CD4-positive, alpha-beta T cell (primary cell): ENCODE measurements at regions not wholly inside any gene's neighbourhood (a gene's known extent, or its start where the extent isn't known, plus 50 kb on each side); places are given as distances from the start of the nearest gene placed in this dataset.

Experiments used
- ATAC-seq: fragments of 200-7000 bp; cut with Tn5 transposase; one replicate; pipeline ENCODE4 v1.10.0; 2022; ENCODE audit warnings: mild to moderate bottlenecking; ENCODE audit not compliant: poor library complexity
- CTCF ChIA-PET: fragments of 350-600 bp; sonication (Branson Sonifier 250); formaldehyde crosslinking; loops from one replicate; lab custom pipeline; 2021; ENCODE audit warnings: antibody characterized with exemption, inconsistent platforms; lab: Charles Lee
- POLR2A ChIA-PET: fragments of 350-600 bp; sonication (Branson Sonifier 250); formaldehyde crosslinking; loops from one replicate; lab custom pipeline; 2021; ENCODE audit warnings: antibody characterized with exemption, inconsistent platforms; lab: Charles Lee
- DNase-seq, 14 experiments: peaks; one replicate each; pipeline ENCODE4 v3.0.0-alpha.2; 2013 to 2020; ENCODE audit warnings: mixed read lengths in 2 of 14
- H3K27ac ChIP-seq, 2 donors: one replicate each; pipeline versions ENCODE4 v1.5.1 to v1.7.0; 2013; ENCODE audit warnings: low read length in 2 of 2, low read depth in 1 of 2, mild to moderate bottlenecking in 1 of 2
- H3K27me3 ChIP-seq, 2 experiments: 1 replicate in 1 of 2; 2 replicates in 1 of 2; pipeline versions ENCODE4 v1.6.1 to v1.7.0; 2013; ENCODE audit warnings: low read length in 2 of 2, control low read depth in 1 of 2, mild to moderate bottlenecking in 1 of 2, moderate library complexity in 1 of 2; ENCODE audit not compliant: insufficient read depth in 2 of 2, control insufficient read depth in 1 of 2
- H3K36me3 ChIP-seq: one replicate; pipeline ENCODE4 v1.6.1; 2013; ENCODE audit warnings: low read length, control low read depth; ENCODE audit not compliant: insufficient read depth
- H3K4me1 ChIP-seq: one replicate; pipeline ENCODE4 v1.6.1; 2013; ENCODE audit warnings: low read length, control low read depth; ENCODE audit not compliant: insufficient read depth
- H3K4me3 ChIP-seq: one replicate; pipeline ENCODE4 v1.5.1; 2013; ENCODE audit warnings: mild to moderate bottlenecking, low read length, moderate library complexity
- H3K9me3 ChIP-seq, 2 experiments: 1 replicate in 1 of 2; 2 replicates in 1 of 2; pipeline versions ENCODE4 v1.6.1 to v1.7.0; 2013; ENCODE audit warnings: low read length in 2 of 2, mild to moderate bottlenecking in 2 of 2, control low read depth in 1 of 2, moderate library complexity in 1 of 2; ENCODE audit not compliant: control insufficient read depth in 1 of 2, insufficient read depth in 1 of 2
- H3K27ac Mint-ChIP-seq: one replicate; pipeline ENCODE4 v1.8.0; 2020; ENCODE audit warnings: mixed read lengths
- H3K27me3 Mint-ChIP-seq: one replicate; pipeline ENCODE4 v1.8.0; 2021; ENCODE audit warnings: mixed read lengths
- H3K36me3 Mint-ChIP-seq: one replicate; pipeline ENCODE4 v1.8.0; 2021; ENCODE audit warnings: low read depth, mixed read lengths
- H3K4me1 Mint-ChIP-seq: one replicate; pipeline ENCODE4 v1.8.0; 2021; ENCODE audit warnings: low read depth, mixed read lengths
- H3K4me3 Mint-ChIP-seq: one replicate; pipeline ENCODE4 v1.8.0; 2020; ENCODE audit warnings: mild to moderate bottlenecking, mixed read lengths
- H3K9me3 Mint-ChIP-seq: one replicate; pipeline ENCODE4 v1.8.0; 2020; ENCODE audit warnings: mixed read lengths
- intact Hi-C, 2 experiments: fragments of 100-400 bp; cut with DNase I in 1 of 2; cut with micrococcal nuclease in 1 of 2; formaldehyde crosslinking; loops; one replicate each; pipeline versions ENCODE4 v1.15.1 to v1.9.0; 2023 to 2025; cut with DNase I, micrococcal nuclease
- TF ChIP-seq, protein P1 (sequence below): fragments of 200-600 bp; IDR thresholded peaks from one replicate; pipeline ENCODE4 v1.8.0; 2022; ENCODE audit warnings: antibody characterized with exemption, mild to moderate bottlenecking

DNA sequence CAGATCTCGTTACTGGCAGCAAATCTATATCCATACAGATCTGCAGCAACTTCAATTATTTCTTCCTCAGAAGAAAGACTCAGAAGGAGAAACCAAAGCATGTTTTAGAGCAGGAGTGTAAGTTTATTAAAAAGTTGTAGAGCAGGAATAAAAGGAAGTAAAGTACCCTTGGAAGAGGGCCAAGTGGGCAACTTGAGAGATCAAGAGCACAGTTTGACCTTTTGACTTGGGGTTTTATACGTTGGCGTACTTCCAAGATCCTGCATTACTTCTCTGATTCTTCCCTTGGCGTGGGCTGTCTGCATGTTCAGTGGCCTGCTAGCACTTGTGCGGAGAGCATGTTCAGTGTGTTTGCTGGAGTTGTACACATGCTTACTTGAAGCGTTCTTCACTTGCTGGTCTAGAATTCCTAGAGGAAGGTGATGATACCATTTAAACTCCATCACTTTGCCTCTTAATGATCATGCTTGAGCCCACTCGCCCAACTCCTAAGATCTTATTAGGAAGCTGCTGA is 1114.7 kb upstream of the PABPC4L start:
- Histone ChIP-seq H3K27ac (no peak overlapping the region), H3K36me3 (no peaks in the 10 kb centered on the region), H3K4me1 (no peaks in the 10 kb centered on the region), H3K4me3 (no peak overlapping the region), H3K27me3 (no peaks in the 10 kb centered on the region), H3K9me3 (peaks cover 0 to 7% of the 10 kb centered on the region in 2 experiments)
- Mint-ChIP-seq H3K4me1 (no peaks in the 10 kb centered on the region), H3K4me3 (no peak overlapping the region), H3K27me3 (no peaks in the 10 kb centered on the region), H3K9me3 (peaks cover 9% of the 10 kb centered on the region), H3K36me3 (no peaks in the 10 kb centered on the region), H3K27ac (no peak overlapping the region)
- intact Hi-C loops = no loop called here
- DNase-seq = no peak
- TF ChIP-seq, protein P1, sequence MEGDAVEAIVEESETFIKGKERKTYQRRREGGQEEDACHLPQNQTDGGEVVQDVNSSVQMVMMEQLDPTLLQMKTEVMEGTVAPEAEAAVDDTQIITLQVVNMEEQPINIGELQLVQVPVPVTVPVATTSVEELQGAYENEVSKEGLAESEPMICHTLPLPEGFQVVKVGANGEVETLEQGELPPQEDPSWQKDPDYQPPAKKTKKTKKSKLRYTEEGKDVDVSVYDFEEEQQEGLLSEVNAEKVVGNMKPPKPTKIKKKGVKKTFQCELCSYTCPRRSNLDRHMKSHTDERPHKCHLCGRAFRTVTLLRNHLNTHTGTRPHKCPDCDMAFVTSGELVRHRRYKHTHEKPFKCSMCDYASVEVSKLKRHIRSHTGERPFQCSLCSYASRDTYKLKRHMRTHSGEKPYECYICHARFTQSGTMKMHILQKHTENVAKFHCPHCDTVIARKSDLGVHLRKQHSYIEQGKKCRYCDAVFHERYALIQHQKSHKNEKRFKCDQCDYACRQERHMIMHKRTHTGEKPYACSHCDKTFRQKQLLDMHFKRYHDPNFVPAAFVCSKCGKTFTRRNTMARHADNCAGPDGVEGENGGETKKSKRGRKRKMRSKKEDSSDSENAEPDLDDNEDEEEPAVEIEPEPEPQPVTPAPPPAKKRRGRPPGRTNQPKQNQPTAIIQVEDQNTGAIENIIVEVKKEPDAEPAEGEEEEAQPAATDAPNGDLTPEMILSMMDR = no peak
- no peak for ATAC-seq
- ChIA-PET POLR2A (no interaction called here), CTCF (no interaction called here)

DNA sequence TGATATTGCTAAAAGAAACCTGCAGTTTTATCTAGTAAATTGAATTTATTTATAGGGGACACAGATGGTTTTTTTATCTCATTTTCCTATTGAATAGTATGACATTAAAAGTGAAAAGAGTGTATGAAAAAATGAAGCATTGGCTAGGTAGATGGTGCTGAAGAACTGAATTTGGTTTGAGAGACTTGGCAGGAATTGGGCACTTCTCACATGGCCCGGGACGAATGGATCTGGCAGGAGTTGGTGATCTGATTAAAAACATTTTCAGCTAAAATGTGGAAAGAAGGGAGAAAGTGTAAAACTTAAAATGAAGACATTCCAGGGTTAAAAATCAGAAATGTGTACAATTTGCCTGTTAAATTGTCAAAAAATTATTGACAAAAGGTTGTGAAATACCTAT is 1088.5 kb upstream of the PABPC4L start:
- H3K27me3 ChIP-seq = no peaks in the 10 kb centered on the region
- H3K36me3 ChIP-seq = no peaks in the 10 kb centered on the region
- Mint-ChIP-seq H3K36me3 (no peaks in the 10 kb centered on the region), H3K27ac (no peak overlapping the region), H3K27me3 (no peaks in the 10 kb centered on the region), H3K4me3 (no peak overlapping the region), H3K9me3 (peaks cover 13% of the 10 kb centered on the region), H3K4me1 (no peaks in the 10 kb centered on the region)
- intact Hi-C loops = no loop called here
- ChIA-PET POLR2A (no interaction called here), CTCF (no interaction called here)
- no peaks in the 10 kb centered on the region for H3K4me1 ChIP-seq
- ATAC-seq (no peak), DNase-seq (no peak)
- H3K27ac ChIP-seq = no peak overlapping the region
- TF ChIP-seq, protein P1 = no peak
- H3K4me3 ChIP-seq = no peak overlapping the region
- peaks cover 0 to 4% of the 10 kb centered on the region in 2 experiments for H3K9me3 ChIP-seq

DNA sequence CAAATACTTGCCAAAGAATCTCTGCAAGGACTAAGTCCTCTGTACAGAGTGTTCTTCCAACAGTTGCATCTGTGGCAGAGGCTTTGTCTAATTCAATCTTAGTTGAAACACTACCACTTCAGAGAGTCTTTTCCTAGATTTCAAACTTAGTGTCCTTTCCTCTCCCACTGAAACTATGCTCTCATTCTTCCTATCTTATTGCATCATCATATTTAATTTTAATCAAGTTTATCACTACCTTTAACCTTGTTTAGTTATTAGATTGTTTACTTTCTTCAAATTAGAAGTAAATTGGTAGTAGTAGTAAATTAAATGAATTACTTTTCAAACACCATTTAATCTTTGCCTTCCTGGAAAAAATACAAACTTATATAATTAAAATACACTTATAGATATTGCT is 1082.3 kb upstream of the PABPC4L start:
- Mint-ChIP-seq H3K27me3 (no peaks in the 10 kb centered on the region), H3K4me1 (no peaks in the 10 kb centered on the region), H3K4me3 (no peak overlapping the region), H3K36me3 (no peaks in the 10 kb centered on the region), H3K27ac (no peak overlapping the region), H3K9me3 (peaks cover 15% of the 10 kb centered on the region)
- no peaks in the 10 kb centered on the region for H3K27me3 ChIP-seq
- H3K4me1 ChIP-seq = no peaks in the 10 kb centered on the region
- H3K9me3 ChIP-seq = peaks cover 3 to 4% of the 10 kb centered on the region in 2 experiments
- no peaks in the 10 kb centered on the region for H3K36me3 ChIP-seq
- POLR2A ChIA-PET = no interaction called here
- H3K27ac ChIP-seq = no peak overlapping the region
- CTCF ChIA-PET = no interaction called here
- intact Hi-C loops = no loop called here
- TF ChIP-seq, protein P1 = no peak
- H3K4me3 ChIP-seq = no peak overlapping the region
- ATAC-seq = no peak
- no peak for DNase-seq
